Panc1 (cell line): ENCODE measurements at regions not wholly inside any gene's neighbourhood (a gene's known extent, or its start where the extent isn't known, plus 50 kb on each side); places are given as distances from the start of the nearest gene placed in this dataset.

Source experiments
- ATAC-seq: fragments of 200-7000 bp; cut with Tn5 transposase; 2 replicates; pipeline ENCODE4 v1.9.1; 2020; ENCODE audit warnings: mild to moderate bottlenecking, moderate library complexity
- BruUV-seq: library from RNA; stranded (reverse); fragments of 400-500 nt; replicated peaks from 2 replicates; lab custom pipeline; 2021; lab: Mats Ljungman, UMichigan
- CTCF ChIA-PET: fragments of 300-600 bp; sonication (Branson Sonifier 250); formaldehyde crosslinking; loops from one replicate; lab custom pipeline; 2022; ENCODE audit warnings: antibody characterized with exemption; lab: Charles Lee
- POLR2A ChIA-PET: fragments of 300-600 bp; sonication (Branson Sonifier 250); formaldehyde crosslinking; loops from one replicate; lab custom pipeline; 2022; ENCODE audit warnings: antibody characterized with exemption; lab: Charles Lee
- DNase-seq: peaks from one replicate; pipeline ENCODE4 v3.0.0-alpha.2; 2010; ENCODE audit warnings: low read depth, low spot score
- H3K27ac ChIP-seq: 2 replicates; pipeline ENCODE4 v1.5.1; 2011; ENCODE audit warnings: mild to moderate bottlenecking, low read length, inconsistent platforms
- H3K27me3 ChIP-seq: fragments of 200-500 bp; sonication (Bioruptor generic); 2 replicates; pipeline ENCODE4 v1.6.0; 2014; ENCODE audit warnings: low read length, inconsistent platforms; ENCODE audit not compliant: control insufficient read depth, insufficient read depth
- H3K36me3 ChIP-seq: fragments of 200-500 bp; sonication (Bioruptor generic); 2 replicates; pipeline ENCODE4 v1.5.1; 2014; ENCODE audit warnings: inconsistent platforms, mild to moderate bottlenecking, low read length, moderate library complexity; ENCODE audit not compliant: control insufficient read depth, insufficient read depth
- H3K4me1 ChIP-seq: 2 replicates; pipeline ENCODE4 v1.5.1; 2011; ENCODE audit warnings: inconsistent platforms, mild to moderate bottlenecking, low read length, moderate library complexity; ENCODE audit not compliant: control insufficient read depth, insufficient read depth
- H3K4me3 ChIP-seq, 2 experiments: 2 replicates each; pipeline ENCODE4 v1.5.1; 2011 to 2012; ENCODE audit warnings: low read depth in 2 of 2, low read length in 2 of 2, mild to moderate bottlenecking in 2 of 2, inconsistent platforms in 1 of 2, moderate library complexity in 1 of 2
- H3K9me3 ChIP-seq: fragments of 200-500 bp; sonication (Bioruptor generic); 2 replicates; pipeline ENCODE4 v1.5.1; 2014; ENCODE audit warnings: low read depth, mild to moderate bottlenecking, inconsistent platforms, low read length, moderate library complexity; ENCODE audit not compliant: control insufficient read depth, insufficient read depth
- CTCF ChIP-seq: fragments of 450-650 bp; IDR thresholded peaks from 2 replicates; pipeline ENCODE4 v1.5.1; 2017; ENCODE audit warnings: mild to moderate bottlenecking
- POLR2AphosphoS5 ChIP-seq: IDR thresholded peaks from 2 replicates; pipeline ENCODE4 v1.6.1; 2012; ENCODE audit warnings: mild to moderate bottlenecking, low read depth, low read length, moderate library complexity
- REST ChIP-seq, 2 experiments: IDR thresholded peaks; 2 replicates each; pipeline ENCODE4 v1.6.1; 2011 to 2012; ENCODE audit warnings: low read depth in 2 of 2, control low read depth in 1 of 2, low read length in 1 of 2, mild to moderate bottlenecking in 1 of 2, moderate library complexity in 1 of 2; ENCODE audit not compliant: insufficient read depth in 1 of 2
- SIN3A ChIP-seq: IDR thresholded peaks from 2 replicates; pipeline ENCODE4 v1.6.1; 2012; ENCODE audit warnings: low read depth, mild to moderate bottlenecking, low read length, moderate library complexity, borderline replicate concordance; ENCODE audit not compliant: insufficient read depth
- TCF7L2 ChIP-seq: IDR thresholded peaks from 2 replicates; pipeline ENCODE4 v1.6.1; 2011; ENCODE audit warnings: mild to moderate bottlenecking, low read depth, low read length, inconsistent platforms
- in situ Hi-C: cut with HindIII; loops from 2 replicates; pipeline ENCODE4 v1.10.0; 2016; ENCODE audit warnings: low sequenced_read_pairs, low pct_unique_long_range_greater_than_20kb
- intact Hi-C: fragments of 100-400 bp; cut with micrococcal nuclease; formaldehyde crosslinking; loops from one replicate; pipeline ENCODE4 v1.10.0; 2022; ENCODE audit not compliant: unreplicated experiment

DNA sequence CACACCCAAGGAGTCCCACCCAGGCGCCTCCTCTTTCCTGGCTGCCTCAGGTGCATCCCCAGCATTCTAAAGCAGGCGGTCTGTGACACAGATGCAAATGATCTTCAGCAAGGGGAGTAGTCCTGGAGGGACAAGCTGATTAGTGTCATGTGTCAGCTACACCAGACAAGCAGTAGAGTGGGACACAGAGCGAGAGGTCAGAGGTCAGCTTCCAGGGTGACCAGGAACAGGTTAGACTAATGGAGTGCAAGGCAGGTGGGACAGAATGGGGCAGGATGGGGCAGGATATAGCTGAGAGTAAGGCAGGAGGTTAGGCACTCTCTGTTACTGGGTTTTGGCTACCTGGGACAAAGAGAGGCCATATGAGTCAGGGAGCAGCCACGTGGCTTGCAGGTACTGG is 534.0 kb downstream of the FUT8 start:
- Histone ChIP-seq H3K27ac (no peak overlapping the region), H3K4me1 (no peaks in the 10 kb centered on the region), H3K9me3 (no peaks in the 10 kb centered on the region), H3K36me3 (no peaks in the 10 kb centered on the region), H3K4me3 (no peak overlapping the region), H3K27me3 (no peaks in the 10 kb centered on the region; the same call in 1 of the 2 replicates)
- CTCF ChIA-PET, result no interaction called here
- POLR2A ChIA-PET, result no interaction called here
- in situ Hi-C loops, result no loop called here
- DNase-seq, result no peak
- no TSS peak for BruUV-seq
- ATAC-seq, result no peak
- intact Hi-C loops, result no loop called here
- TF ChIP-seq REST (IDR thresholded peaks at IDR 0.05; ENCODE audit: insufficient read depth in 1 of 2, low read depth in 2 of 2, low read length in 1 of 2), result no peak
- TF ChIP-seq SIN3A, result no peak
- no peak for TF ChIP-seq POLR2AphosphoS5
- no peak for TF ChIP-seq TCF7L2
- no peak for TF ChIP-seq CTCF

DNA sequence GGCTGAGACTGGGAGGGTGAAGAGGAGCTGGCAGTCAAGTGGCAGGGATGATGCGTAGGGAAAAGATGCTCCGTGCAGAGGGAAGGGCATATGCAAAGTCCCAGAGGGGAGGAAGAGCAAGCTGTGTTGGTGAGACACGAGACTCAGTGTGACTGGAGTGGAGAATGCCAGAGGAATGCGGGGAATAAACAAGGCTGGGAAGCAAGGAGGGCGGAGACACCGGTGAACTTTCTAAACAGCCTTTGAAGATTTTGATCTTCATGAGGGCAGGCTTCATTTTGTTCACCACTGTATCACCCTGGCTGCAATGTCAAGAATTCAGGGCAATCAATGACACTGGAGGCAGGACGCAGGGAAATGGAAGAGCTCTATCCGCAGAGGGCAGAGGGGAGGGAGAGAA is 535.8 kb downstream of the FUT8 start:
- Histone ChIP-seq H3K9me3 (no peaks in the 10 kb centered on the region), H3K4me1 (no peaks in the 10 kb centered on the region), H3K36me3 (no peaks in the 10 kb centered on the region), H3K27me3 (no peaks in the 10 kb centered on the region; the same call in 1 of the 2 replicates), H3K4me3 (no peak overlapping the region), H3K27ac (no peak overlapping the region)
- no TSS peak for BruUV-seq
- ATAC-seq (no peak), DNase-seq (no peak)
- in situ Hi-C loops (no loop called here), intact Hi-C loops (no loop called here)
- POLR2A ChIA-PET, result no interaction called here
- CTCF ChIA-PET, result no interaction called here
- TF ChIP-seq SIN3A, result no peak
- no peak for TF ChIP-seq REST (IDR thresholded peaks at IDR 0.05; ENCODE audit: insufficient read depth in 1 of 2, low read depth in 2 of 2, low read length in 1 of 2)
- no peak for TF ChIP-seq POLR2AphosphoS5
- no peak for TF ChIP-seq CTCF
- no peak for TF ChIP-seq TCF7L2
